ENCODE measurements at regions not wholly inside any gene's neighbourhood (a gene's known extent, or its start where the extent isn't known, plus 50 kb on each side); places are given as distances from the start of the nearest gene placed in this dataset.
"Not testable (repeated sequence)": the region's sequence is repeated elsewhere in the genome, so short reads cannot be mapped to it uniquely, and the experiment has no call there.

- DNase-seq; in situ Hi-C loops (cut with MboI; ENCODE audit: low pct_unique_long_range_greater_than_20kb, low sequenced_read_pairs): not testable (repeated sequence)
Observed at GRCh38 chr1:86633306-86633838, 71.0 kb upstream of the SH3GLB1 start.

- in situ Hi-C loops (cut with MboI; ENCODE audit: low pct_unique_long_range_greater_than_20kb, low sequenced_read_pairs) = no loop called here
Observed at GRCh38 chr1:86633921-86634320, 70.5 kb upstream of the SH3GLB1 start.

GRCh38 chr1:86636898-86637297, 67.5 kb upstream of the SH3GLB1 start:
- DNase-seq = no peak
- in situ Hi-C loops (cut with MboI; ENCODE audit: low pct_unique_long_range_greater_than_20kb, low sequenced_read_pairs) = no loop called here

More at GRCh38 chr1:86633921-86634320, 70.5 kb upstream of the SH3GLB1 start:
- no peak for DNase-seq

DNA sequence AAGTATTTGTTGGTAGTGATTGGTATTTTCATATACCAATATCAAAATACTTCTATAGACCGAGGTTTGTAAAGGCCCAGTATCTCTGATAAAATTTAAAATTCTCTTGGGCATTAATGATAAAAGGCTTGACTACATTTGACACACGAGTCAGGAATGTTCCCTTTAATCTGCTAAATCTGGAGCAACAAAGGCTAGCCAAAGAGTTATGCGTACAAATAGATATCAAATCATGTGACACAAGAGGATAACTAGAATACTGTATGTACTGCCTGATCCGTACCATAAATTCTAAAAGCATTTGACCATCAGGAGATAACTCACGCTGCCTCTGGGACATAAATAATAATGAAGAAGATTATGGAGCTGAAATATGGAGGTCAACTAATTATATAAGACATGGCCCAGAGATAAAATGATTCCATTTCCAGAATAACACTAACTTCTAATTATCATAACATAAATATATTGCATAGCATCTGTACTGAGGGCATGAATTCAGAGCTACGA, 64.2 kb upstream of the SH3GLB1 start:
- in situ Hi-C loops (cut with MboI; ENCODE audit: low pct_unique_long_range_greater_than_20kb, low sequenced_read_pairs) = no loop called here
- DNase-seq = no peak

GRCh38 chr1:86641318-86641717, 63.1 kb upstream of the SH3GLB1 start:
- in situ Hi-C loops (cut with MboI; ENCODE audit: low pct_unique_long_range_greater_than_20kb, low sequenced_read_pairs) = no loop called here
- no peak for DNase-seq

DNA sequence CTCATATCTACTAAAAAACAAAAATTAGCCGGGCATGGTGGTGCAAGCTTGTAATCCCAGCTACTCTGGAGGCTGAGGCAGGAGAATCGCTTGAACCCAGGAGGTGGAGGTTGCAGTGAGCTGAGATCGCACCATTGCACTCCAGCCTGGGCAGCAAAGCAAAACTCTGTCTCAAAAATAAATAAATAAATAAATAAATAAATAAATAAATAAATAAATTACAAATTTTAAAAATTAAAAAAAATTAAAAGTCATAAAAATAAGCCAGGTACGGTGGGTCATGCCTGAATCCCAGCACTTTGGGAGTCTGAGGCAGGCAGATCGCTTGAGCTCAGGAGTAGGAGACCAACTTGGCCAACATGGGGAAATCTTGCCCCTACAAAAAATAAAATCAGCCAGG, 59.7 kb upstream of the SH3GLB1 start:
- in situ Hi-C loops (cut with MboI; ENCODE audit: low pct_unique_long_range_greater_than_20kb, low sequenced_read_pairs); DNase-seq: not testable (repeated sequence)

- DNase-seq = no peak
- in situ Hi-C loops (cut with MboI; ENCODE audit: low pct_unique_long_range_greater_than_20kb, low sequenced_read_pairs) = no loop called here
Observed at GRCh38 chr1:86645851-86646250, 58.5 kb upstream of the SH3GLB1 start.

- in situ Hi-C loops (cut with MboI; ENCODE audit: low pct_unique_long_range_greater_than_20kb, low sequenced_read_pairs) = no loop called here
- no peak for DNase-seq
Observed at GRCh38 chr1:86646256-86646655, 58.1 kb upstream of the SH3GLB1 start.

DNA sequence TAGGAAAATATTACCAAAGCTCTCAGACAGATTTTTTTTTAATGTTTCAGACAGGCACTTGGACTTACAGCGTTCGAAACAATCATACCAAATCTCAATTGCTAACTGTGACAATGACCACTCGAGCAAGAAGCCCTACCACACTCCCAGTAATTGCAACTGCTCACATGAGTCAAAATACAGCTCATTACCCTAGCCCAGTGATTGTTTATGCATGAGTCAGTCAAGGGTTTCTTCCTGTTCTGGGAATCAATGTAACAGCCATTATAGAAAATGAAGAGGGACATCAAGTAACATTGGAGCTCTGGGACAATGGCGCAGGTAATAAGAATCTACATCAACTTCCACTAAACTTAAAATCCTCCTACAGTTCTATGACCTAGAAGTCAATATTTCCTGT, 56.1 kb upstream of the SH3GLB1 start:
- DNase-seq = peak; percentile 21
- in situ Hi-C loops (cut with MboI; ENCODE audit: low pct_unique_long_range_greater_than_20kb, low sequenced_read_pairs) = no loop called here

DNA sequence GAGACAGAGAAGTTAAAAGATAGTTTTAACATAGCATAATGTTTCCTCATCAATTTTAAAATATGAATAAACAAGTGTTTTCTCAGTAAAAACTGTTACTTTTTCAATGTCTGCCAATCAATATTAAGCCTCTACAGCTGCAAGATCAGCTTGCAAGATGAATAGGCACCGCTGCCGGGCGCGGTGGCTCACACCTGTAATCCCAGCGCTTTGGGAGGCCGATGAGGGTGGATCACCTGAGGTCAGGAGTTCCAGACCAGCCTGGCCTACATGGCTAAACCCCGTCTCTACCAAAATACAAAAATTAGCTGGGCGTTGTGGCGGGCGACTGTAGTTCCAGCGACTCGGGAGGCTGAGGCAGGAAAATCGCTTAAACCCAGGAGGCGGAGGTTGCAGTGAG, 54.8 kb upstream of the SH3GLB1 start:
- DNase-seq = no peak
- in situ Hi-C loops (cut with MboI; ENCODE audit: low pct_unique_long_range_greater_than_20kb, low sequenced_read_pairs) = no loop called here

GRCh38 chr1:86650065-86650464, 54.3 kb upstream of the SH3GLB1 start:
- DNase-seq = no peak
- in situ Hi-C loops (cut with MboI; ENCODE audit: low pct_unique_long_range_greater_than_20kb, low sequenced_read_pairs) = no loop called here

All from KBM-7 (cell line).